HL-60 (cell line): ENCODE measurements at regions not wholly inside any gene's neighbourhood (a gene's known extent, or its start where the extent isn't known, plus 50 kb on each side); places are given as distances from the start of the nearest gene placed in this dataset.

Experiments
- DNase-seq, 2 experiments: peaks; one replicate each; pipeline ENCODE4 v3.0.0-alpha.2; 2010 to 2020; ENCODE audit warnings: low read depth in 1 of 2, low spot score in 1 of 2
- H3K27ac ChIP-seq: fragments of 250-450 bp; sonication (Bioruptor Pico); replicated peaks from 2 replicates; pipeline ENCODE4 v1.5.1; 2020; ENCODE audit warnings: mild to moderate bottlenecking, moderate library complexity
- H3K27me3 ChIP-seq: fragments of 250-450 bp; sonication (Bioruptor Pico); 2 replicates; pipeline ENCODE4 v1.5.1; 2021; ENCODE audit warnings: mild to moderate bottlenecking, moderate library complexity; ENCODE audit not compliant: insufficient read depth, poor library complexity, severe bottlenecking
- H3K4me3 ChIP-seq: replicated peaks from 2 replicates; pipeline ENCODE4 v1.5.1; 2011; ENCODE audit warnings: mild to moderate bottlenecking, control low read depth, low read length; ENCODE audit not compliant: insufficient read depth
- CTCF ChIP-seq: IDR thresholded peaks from one replicate; pipeline ENCODE4 v1.5.1; 2011; ENCODE audit warnings: low read length, control low read depth, inconsistent platforms; ENCODE audit not compliant: insufficient read depth
- GABPA ChIP-seq: IDR thresholded peaks from 2 replicates; pipeline ENCODE4 v1.6.1; 2012; ENCODE audit warnings: low read depth
- POLR2AphosphoS5 ChIP-seq: IDR thresholded peaks from 2 replicates; pipeline ENCODE4 v1.6.1; 2012; ENCODE audit warnings: low read depth
- REST ChIP-seq: IDR thresholded peaks from 2 replicates; pipeline ENCODE4 v1.6.1; 2012; ENCODE audit warnings: low read depth; ENCODE audit not compliant: insufficient replicate concordance
- SPI1 ChIP-seq: IDR thresholded peaks from 2 replicates; pipeline ENCODE4 v1.6.1; 2012; ENCODE audit warnings: low read depth, mild to moderate bottlenecking, borderline replicate concordance

- TF ChIP-seq POLR2AphosphoS5 (no peak), SPI1 (no peak), CTCF (no peak), REST (no peak), GABPA (no peak)
- H3K27me3 ChIP-seq: no peaks in the 10 kb centered on the region
- no peak overlapping the region for H3K27ac ChIP-seq
- DNase-seq: no peak
- no peak overlapping the region for H3K4me3 ChIP-seq
Observed at GRCh38 chr3:79922633-79923032, 154.8 kb upstream of the ROBO1 start.

GRCh38 chr3:79917561-79917960 lies 149.8 kb upstream of the ROBO1 start:
- H3K27me3 ChIP-seq: no peaks in the 10 kb centered on the region
- no peak overlapping the region for H3K27ac ChIP-seq
- TF ChIP-seq POLR2AphosphoS5 (no peak), CTCF (no peak), GABPA (no peak), SPI1 (no peak), REST (no peak)
- no peak overlapping the region for H3K4me3 ChIP-seq
- no peak for DNase-seq

GRCh38 chr3:79910337-79910736 lies 142.5 kb upstream of the ROBO1 start:
- no peak for DNase-seq
- no peak for TF ChIP-seq REST
- no peak for TF ChIP-seq CTCF
- TF ChIP-seq GABPA: no peak
- Histone ChIP-seq H3K4me3 (no peak overlapping the region), H3K27ac (no peak overlapping the region), H3K27me3 (no peaks in the 10 kb centered on the region)
